ENCODE measurements at regions not wholly inside any gene's neighbourhood (a gene's known extent, or its start where the extent isn't known, plus 50 kb on each side); places are given as distances from the start of the nearest gene placed in this dataset.

GRCh38 chr4:164488114-164488513, 265.8 kb upstream of the SMIM31 start (continued):
- TF ChIP-seq SP4 (IDR thresholded peaks at IDR 0.05; ENCODE audit: low read length) (no peak), BCL11A (IDR thresholded peaks at IDR 0.05; ENCODE audit: low read depth in 2 of 2, low read length in 2 of 2) (no peak), GTF2F1 (IDR thresholded peaks at IDR 0.05; ENCODE audit: borderline replicate concordance, low read depth, low read length) (no peak), TEAD4 (IDR thresholded peaks at IDR 0.05; ENCODE audit: low read depth, low read length) (no peak), FOSL1 (IDR thresholded peaks at IDR 0.05; ENCODE audit: insufficient read depth, low read depth, low read length) (no peak), EP300 (IDR thresholded peaks at IDR 0.05; ENCODE audit: borderline replicate concordance in 1 of 2, low read depth in 2 of 2, low read length in 2 of 2) (no peak)

Data from H1 (cell line).